ENCODE measurements at regions not wholly inside any gene's neighbourhood (a gene's known extent, or its start where the extent isn't known, plus 50 kb on each side); places are given as distances from the start of the nearest gene placed in this dataset.

- no peak for TF ChIP-seq CTCF (IDR thresholded peaks at IDR 0.05; ENCODE audit: low read length)
- TF ChIP-seq EZH2 (IDR thresholded peaks at IDR 0.05; ENCODE audit: borderline replicate concordance, low read length), result no peak
These were observed 602.4 kb upstream of the PRKX start for GRCh38 chrX:4315891-4316290.

Measured in OCI-LY1 (cell line).